ENCODE measurements at regions not wholly inside any gene's neighbourhood (a gene's known extent, or its start where the extent isn't known, plus 50 kb on each side); places are given as distances from the start of the nearest gene placed in this dataset.
A peak's percentile ranks its signal among the peaks of the same experiment; 100 is the strongest.

DNA sequence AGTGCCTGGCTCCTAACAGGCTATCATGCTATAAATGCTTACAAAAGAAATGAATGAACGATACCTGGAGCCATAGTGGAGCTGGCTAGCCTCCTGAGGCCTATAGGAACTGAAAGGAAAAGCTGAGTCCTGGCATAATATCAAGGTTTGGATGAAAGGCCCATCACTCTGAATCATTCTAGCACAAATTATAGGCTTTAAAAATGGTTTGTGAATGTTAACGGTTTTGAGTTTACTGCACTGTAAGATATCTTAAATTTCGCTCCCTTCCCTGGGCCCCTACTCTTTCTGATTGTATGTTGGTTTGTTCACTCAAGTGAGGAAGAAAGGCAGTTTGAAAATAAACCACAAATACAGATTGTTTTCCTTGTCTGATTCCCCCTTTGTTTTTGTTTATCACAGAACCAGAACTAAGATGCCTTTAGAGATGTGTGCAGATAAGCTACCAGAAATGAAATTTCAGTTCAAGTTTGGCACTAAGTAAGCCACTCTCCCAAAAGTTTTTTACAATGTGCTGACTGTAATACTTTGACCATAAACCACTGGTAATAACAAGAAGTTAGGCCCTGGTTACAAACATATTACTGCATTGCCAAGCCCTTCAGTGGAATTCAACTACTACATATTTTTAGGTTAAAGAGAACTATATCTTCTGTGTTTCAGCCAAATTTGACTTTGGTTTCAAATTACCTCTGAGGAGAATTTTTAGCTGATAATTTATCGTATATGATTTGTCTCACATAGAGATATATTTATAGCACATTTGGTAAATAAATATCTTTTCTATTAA lies 89.5 kb downstream of the ALX1 start:
- no peak overlapping the region for H3K4me3 ChIP-seq (ENCODE audit: low read depth, low read length)
- H3K4me1 ChIP-seq (ENCODE audit: control insufficient read depth, insufficient read depth, low read length) = no peaks in the 10 kb centered on the region
- H3K9me3 ChIP-seq (ENCODE audit: control insufficient read depth, insufficient read depth, low read depth, low read length) = no peaks in the 10 kb centered on the region
- no peak overlapping the region for H3K27ac ChIP-seq (ENCODE audit: extremely low read depth, low read depth, low read length)
- TF ChIP-seq ZNF169 (tag by site-specific recombination; IDR thresholded peaks at IDR 0.05) = no peak
- no peak for TF ChIP-seq ZNF48 (tag by site-specific recombination; IDR thresholded peaks at IDR 0.05)
- TF ChIP-seq, protein P1, sequence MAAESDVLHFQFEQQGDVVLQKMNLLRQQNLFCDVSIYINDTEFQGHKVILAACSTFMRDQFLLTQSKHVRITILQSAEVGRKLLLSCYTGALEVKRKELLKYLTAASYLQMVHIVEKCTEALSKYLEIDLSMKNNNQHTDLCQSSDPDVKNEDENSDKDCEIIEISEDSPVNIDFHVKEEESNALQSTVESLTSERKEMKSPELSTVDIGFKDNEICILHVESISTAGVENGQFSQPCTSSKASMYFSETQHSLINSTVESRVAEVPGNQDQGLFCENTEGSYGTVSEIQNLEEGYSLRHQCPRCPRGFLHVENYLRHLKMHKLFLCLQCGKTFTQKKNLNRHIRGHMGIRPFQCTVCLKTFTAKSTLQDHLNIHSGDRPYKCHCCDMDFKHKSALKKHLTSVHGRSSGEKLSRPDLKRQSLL (tag by site-specific recombination; IDR thresholded peaks at IDR 0.05) = 0 out of 2 replicates have a peak, but pooled peaks have one; percentile 26
- TF ChIP-seq ZNF843 (tag by site-specific recombination; IDR thresholded peaks at IDR 0.05) = no peak
- TF ChIP-seq, protein P2, sequence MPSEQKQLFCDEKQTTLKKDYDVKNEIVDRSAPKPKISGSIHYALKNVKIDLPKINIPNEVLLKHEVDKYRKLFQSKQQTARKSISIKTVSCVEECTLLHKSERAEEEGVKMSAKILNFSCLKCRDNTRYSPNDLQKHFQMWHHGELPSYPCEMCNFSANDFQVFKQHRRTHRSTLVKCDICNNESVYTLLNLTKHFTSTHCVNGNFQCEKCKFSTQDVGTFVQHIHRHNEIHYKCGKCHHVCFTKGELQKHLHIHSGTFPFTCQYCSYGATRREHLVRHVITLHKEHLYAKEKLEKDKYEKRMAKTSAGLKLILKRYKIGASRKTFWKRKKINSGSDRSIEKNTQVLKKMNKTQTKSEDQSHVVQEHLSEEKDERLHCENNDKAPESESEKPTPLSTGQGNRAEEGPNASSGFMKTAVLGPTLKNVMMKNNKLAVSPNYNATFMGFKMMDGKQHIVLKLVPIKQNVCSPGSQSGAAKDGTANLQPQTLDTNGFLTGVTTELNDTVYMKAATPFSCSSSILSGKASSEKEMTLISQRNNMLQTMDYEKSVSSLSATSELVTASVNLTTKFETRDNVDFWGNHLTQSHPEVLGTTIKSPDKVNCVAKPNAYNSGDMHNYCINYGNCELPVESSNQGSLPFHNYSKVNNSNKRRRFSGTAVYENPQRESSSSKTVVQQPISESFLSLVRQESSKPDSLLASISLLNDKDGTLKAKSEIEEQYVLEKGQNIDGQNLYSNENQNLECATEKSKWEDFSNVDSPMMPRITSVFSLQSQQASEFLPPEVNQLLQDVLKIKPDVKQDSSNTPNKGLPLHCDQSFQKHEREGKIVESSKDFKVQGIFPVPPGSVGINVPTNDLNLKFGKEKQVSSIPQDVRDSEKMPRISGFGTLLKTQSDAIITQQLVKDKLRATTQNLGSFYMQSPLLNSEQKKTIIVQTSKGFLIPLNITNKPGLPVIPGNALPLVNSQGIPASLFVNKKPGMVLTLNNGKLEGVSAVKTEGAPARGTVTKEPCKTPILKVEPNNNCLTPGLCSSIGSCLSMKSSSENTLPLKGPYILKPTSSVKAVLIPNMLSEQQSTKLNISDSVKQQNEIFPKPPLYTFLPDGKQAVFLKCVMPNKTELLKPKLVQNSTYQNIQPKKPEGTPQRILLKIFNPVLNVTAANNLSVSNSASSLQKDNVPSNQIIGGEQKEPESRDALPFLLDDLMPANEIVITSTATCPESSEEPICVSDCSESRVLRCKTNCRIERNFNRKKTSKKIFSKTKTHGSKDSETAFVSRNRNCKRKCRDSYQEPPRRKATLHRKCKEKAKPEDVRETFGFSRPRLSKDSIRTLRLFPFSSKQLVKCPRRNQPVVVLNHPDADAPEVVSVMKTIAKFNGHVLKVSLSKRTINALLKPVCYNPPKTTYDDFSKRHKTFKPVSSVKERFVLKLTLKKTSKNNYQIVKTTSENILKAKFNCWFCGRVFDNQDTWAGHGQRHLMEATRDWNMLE (tag by site-specific recombination; conservative IDR thresholded peaks at IDR 0.05; ENCODE audit: low read depth) = 0 out of 2 replicates have a peak, but pooled peaks have one; percentile 15
- TF ChIP-seq, protein P3, sequence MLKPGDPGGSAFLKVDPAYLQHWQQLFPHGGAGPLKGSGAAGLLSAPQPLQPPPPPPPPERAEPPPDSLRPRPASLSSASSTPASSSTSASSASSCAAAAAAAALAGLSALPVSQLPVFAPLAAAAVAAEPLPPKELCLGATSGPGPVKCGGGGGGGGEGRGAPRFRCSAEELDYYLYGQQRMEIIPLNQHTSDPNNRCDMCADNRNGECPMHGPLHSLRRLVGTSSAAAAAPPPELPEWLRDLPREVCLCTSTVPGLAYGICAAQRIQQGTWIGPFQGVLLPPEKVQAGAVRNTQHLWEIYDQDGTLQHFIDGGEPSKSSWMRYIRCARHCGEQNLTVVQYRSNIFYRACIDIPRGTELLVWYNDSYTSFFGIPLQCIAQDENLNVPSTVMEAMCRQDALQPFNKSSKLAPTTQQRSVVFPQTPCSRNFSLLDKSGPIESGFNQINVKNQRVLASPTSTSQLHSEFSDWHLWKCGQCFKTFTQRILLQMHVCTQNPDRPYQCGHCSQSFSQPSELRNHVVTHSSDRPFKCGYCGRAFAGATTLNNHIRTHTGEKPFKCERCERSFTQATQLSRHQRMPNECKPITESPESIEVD (tag by site-specific recombination; IDR thresholded peaks at IDR 0.05) = peak; percentile 41; the same call in 1 of the 2 replicates
- no peak for TF ChIP-seq ZNF501 (tag by site-specific recombination; IDR thresholded peaks at IDR 0.05)
- TF ChIP-seq ZNF629 (tag by site-specific recombination; IDR thresholded peaks at IDR 0.05) = no peak
- TF ChIP-seq ZNF521 (tag by site-specific recombination; IDR thresholded peaks at IDR 0.05) = no peak
- 0 out of 2 replicates have a peak, but pooled peaks have one; percentile 28 for TF ChIP-seq ZNF335 (tag by site-specific recombination; conservative IDR thresholded peaks at IDR 0.05)
- no peak for TF ChIP-seq ZNF114 (tag by site-specific recombination; IDR thresholded peaks at IDR 0.05)
- no peak for TF ChIP-seq ZNF571 (tag by site-specific recombination; IDR thresholded peaks at IDR 0.05)
- no peak for TF ChIP-seq ZFP37 (tag by site-specific recombination; IDR thresholded peaks at IDR 0.05)
- TF ChIP-seq SP7 (tag by site-specific recombination; IDR thresholded peaks at IDR 0.05) = peak; percentile 82
- peak; percentile 53; the same call in 1 of the 2 replicates for TF ChIP-seq ZBTB20 (tag by site-specific recombination; IDR thresholded peaks at IDR 0.05)
- TF ChIP-seq ZBTB1 (tag by site-specific recombination; IDR thresholded peaks at IDR 0.05) = no peak
- TF ChIP-seq, protein P4, sequence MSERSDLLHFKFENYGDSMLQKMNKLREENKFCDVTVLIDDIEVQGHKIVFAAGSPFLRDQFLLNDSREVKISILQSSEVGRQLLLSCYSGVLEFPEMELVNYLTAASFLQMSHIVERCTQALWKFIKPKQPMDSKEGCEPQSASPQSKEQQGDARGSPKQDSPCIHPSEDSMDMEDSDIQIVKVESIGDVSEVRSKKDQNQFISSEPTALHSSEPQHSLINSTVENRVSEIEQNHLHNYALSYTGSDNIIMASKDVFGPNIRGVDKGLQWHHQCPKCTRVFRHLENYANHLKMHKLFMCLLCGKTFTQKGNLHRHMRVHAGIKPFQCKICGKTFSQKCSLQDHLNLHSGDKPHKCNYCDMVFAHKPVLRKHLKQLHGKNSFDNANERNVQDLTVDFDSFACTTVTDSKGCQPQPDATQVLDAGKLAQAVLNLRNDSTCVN (tag by site-specific recombination; optimal IDR thresholded peaks at IDR 0.05) = no peak
- no peak for TF ChIP-seq SCRT2 (tag by site-specific recombination; IDR thresholded peaks at IDR 0.05)
- TF ChIP-seq ZNF626 (tag by site-specific recombination; IDR thresholded peaks at IDR 0.05) = no peak
- TF ChIP-seq, protein P5, sequence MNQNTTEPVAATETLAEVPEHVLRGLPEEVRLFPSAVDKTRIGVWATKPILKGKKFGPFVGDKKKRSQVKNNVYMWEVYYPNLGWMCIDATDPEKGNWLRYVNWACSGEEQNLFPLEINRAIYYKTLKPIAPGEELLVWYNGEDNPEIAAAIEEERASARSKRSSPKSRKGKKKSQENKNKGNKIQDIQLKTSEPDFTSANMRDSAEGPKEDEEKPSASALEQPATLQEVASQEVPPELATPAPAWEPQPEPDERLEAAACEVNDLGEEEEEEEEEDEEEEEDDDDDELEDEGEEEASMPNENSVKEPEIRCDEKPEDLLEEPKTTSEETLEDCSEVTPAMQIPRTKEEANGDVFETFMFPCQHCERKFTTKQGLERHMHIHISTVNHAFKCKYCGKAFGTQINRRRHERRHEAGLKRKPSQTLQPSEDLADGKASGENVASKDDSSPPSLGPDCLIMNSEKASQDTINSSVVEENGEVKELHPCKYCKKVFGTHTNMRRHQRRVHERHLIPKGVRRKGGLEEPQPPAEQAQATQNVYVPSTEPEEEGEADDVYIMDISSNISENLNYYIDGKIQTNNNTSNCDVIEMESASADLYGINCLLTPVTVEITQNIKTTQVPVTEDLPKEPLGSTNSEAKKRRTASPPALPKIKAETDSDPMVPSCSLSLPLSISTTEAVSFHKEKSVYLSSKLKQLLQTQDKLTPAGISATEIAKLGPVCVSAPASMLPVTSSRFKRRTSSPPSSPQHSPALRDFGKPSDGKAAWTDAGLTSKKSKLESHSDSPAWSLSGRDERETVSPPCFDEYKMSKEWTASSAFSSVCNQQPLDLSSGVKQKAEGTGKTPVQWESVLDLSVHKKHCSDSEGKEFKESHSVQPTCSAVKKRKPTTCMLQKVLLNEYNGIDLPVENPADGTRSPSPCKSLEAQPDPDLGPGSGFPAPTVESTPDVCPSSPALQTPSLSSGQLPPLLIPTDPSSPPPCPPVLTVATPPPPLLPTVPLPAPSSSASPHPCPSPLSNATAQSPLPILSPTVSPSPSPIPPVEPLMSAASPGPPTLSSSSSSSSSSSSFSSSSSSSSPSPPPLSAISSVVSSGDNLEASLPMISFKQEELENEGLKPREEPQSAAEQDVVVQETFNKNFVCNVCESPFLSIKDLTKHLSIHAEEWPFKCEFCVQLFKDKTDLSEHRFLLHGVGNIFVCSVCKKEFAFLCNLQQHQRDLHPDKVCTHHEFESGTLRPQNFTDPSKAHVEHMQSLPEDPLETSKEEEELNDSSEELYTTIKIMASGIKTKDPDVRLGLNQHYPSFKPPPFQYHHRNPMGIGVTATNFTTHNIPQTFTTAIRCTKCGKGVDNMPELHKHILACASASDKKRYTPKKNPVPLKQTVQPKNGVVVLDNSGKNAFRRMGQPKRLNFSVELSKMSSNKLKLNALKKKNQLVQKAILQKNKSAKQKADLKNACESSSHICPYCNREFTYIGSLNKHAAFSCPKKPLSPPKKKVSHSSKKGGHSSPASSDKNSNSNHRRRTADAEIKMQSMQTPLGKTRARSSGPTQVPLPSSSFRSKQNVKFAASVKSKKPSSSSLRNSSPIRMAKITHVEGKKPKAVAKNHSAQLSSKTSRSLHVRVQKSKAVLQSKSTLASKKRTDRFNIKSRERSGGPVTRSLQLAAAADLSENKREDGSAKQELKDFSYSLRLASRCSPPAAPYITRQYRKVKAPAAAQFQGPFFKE (tag by site-specific recombination; IDR thresholded peaks at IDR 0.05; ENCODE audit: borderline replicate concordance) = no peak
- no peak for TF ChIP-seq ZNF132 (tag by site-specific recombination; IDR thresholded peaks at IDR 0.05; ENCODE audit: borderline replicate concordance)
- ChIA-PET CTCF (no interaction called here), POLR2A (no interaction called here)
- no peaks in the 10 kb centered on the region for H3K36me3 ChIP-seq (ENCODE audit: control insufficient read depth in 2 of 2, insufficient read depth in 1 of 2, low read length in 2 of 2)

Measured in HEK293 (cell line).